Endodermal cell (in vitro differentiated cells): ENCODE measurements at regions not wholly inside any gene's neighbourhood (a gene's known extent, or its start where the extent isn't known, plus 50 kb on each side); places are given as distances from the start of the nearest gene placed in this dataset.
A peak's percentile ranks its signal among the peaks of the same experiment; 100 is the strongest.

Experiments used
- DNase-seq: peaks from one replicate; pipeline ENCODE4 v3.0.0-alpha.2; 2017
- H3K27ac ChIP-seq: 2 replicates; pipeline ENCODE4 v1.5.1; 2013; ENCODE audit warnings: mild to moderate bottlenecking, low read depth, low read length, moderate library complexity
- H3K27me3 ChIP-seq: 2 replicates; pipeline ENCODE4 v1.6.1; 2013; ENCODE audit warnings: mild to moderate bottlenecking, low read length, moderate library complexity; ENCODE audit not compliant: insufficient read depth, control insufficient read depth, poor library complexity, severe bottlenecking
- H3K36me3 ChIP-seq: 2 replicates; pipeline ENCODE4 v1.7.0; 2013; ENCODE audit warnings: mild to moderate bottlenecking, low read length, moderate library complexity; ENCODE audit not compliant: control insufficient read depth, insufficient read depth
- H3K4me1 ChIP-seq: one replicate; pipeline ENCODE4 v1.7.0; 2013; ENCODE audit warnings: low read length; ENCODE audit not compliant: control insufficient read depth, insufficient read depth
- H3K4me3 ChIP-seq: 2 replicates; pipeline ENCODE4 v1.5.1; 2013; ENCODE audit warnings: mild to moderate bottlenecking, low read length, moderate library complexity
- H3K9ac ChIP-seq: 2 replicates; pipeline ENCODE4 v1.6.1; 2013; ENCODE audit warnings: mild to moderate bottlenecking, low read length, moderate library complexity; ENCODE audit not compliant: poor library complexity, severe bottlenecking; ENCODE audit errors: extremely low read depth
- H3K9me3 ChIP-seq: 2 replicates; pipeline ENCODE4 v1.6.1; 2013; ENCODE audit warnings: mild to moderate bottlenecking, low read length, moderate library complexity; ENCODE audit not compliant: control insufficient read depth
- H3K27ac Mint-ChIP-seq: 2 replicates; pipeline ENCODE4 v1.8.0; 2020; ENCODE audit warnings: mixed read lengths
- H3K27me3 Mint-ChIP-seq: 2 replicates; pipeline ENCODE4 v1.8.0; 2021; ENCODE audit warnings: mild to moderate bottlenecking, mixed read lengths; ENCODE audit not compliant: insufficient read depth
- H3K36me3 Mint-ChIP-seq: 2 replicates; pipeline ENCODE4 v1.8.0; 2020; ENCODE audit warnings: low read depth, mixed read lengths
- H3K4me1 Mint-ChIP-seq: 2 replicates; pipeline ENCODE4 v1.8.0; 2020; ENCODE audit warnings: mixed read lengths
- H3K4me3 Mint-ChIP-seq: 2 replicates; pipeline ENCODE4 v1.8.0; 2020; ENCODE audit warnings: mild to moderate bottlenecking, moderate library complexity, mixed read lengths
- H3K9me3 Mint-ChIP-seq: 2 replicates; pipeline ENCODE4 v1.8.0; 2020; ENCODE audit warnings: mild to moderate bottlenecking, mixed read lengths
- WGBS, 2 experiments: methylation state at CpG; one replicate each; pipeline versions ENCODE4 v1.1.5 to v1.1.7; 2013; ENCODE audit warnings: missing lambda C conversion rate in 2 of 2, mixed read lengths in 1 of 2; ENCODE audit not compliant: insufficient coverage in 1 of 2, insufficient read length in 1 of 2; 5-methylcytosine and 5-hydroxymethylcytosine counted together
- TF ChIP-seq, protein P1 (sequence below): fragments of 200-600 bp; sonication (generic); conservative IDR thresholded peaks from 2 replicates; pipeline ENCODE4 v1.5.0; 2021; ENCODE audit warnings: antibody characterized with exemption, mild to moderate bottlenecking

DNA sequence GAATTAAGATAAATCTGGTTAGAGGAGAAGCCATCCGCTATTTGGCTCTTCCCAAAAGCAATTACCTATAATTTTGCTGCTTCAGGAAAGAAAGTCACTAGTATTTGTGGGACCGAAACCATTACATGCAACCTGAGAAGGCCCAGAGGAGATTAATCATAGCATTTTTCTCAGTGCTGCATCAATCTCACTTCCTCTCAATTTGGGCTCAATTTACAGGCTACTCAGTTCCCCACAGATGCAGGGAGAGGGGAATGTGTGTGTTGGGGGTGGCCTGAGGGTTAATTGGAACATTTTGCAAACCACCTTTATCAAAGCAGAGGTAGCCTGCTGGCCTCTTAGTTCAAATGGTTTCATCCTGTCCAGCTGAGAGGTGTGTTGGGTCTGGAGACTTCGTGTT is 394.7 kb upstream of the ASIC2 start:
- Histone ChIP-seq H3K36me3 (no peaks in the 10 kb centered on the region), H3K9ac (no peak overlapping the region), H3K4me1 (no peaks in the 10 kb centered on the region), H3K27me3 (no peaks in the 10 kb centered on the region), H3K9me3 (no peaks in the 10 kb centered on the region), H3K4me3 (no peak overlapping the region), H3K27ac (no peak overlapping the region)
- Mint-ChIP-seq H3K27ac (no peak overlapping the region), H3K9me3 (peaks cover 4% of the 10 kb centered on the region), H3K36me3 (no peaks in the 10 kb centered on the region), H3K4me1 (no peaks in the 10 kb centered on the region), H3K27me3 (peaks cover 2% of the 10 kb centered on the region), H3K4me3 (no peak overlapping the region)
- WGBS, 2 experiments, result 86 to 94% methylated on average over 2 to 3 of the region's 3 CpGs
- DNase-seq, result no peak
- TF ChIP-seq, protein P1, sequence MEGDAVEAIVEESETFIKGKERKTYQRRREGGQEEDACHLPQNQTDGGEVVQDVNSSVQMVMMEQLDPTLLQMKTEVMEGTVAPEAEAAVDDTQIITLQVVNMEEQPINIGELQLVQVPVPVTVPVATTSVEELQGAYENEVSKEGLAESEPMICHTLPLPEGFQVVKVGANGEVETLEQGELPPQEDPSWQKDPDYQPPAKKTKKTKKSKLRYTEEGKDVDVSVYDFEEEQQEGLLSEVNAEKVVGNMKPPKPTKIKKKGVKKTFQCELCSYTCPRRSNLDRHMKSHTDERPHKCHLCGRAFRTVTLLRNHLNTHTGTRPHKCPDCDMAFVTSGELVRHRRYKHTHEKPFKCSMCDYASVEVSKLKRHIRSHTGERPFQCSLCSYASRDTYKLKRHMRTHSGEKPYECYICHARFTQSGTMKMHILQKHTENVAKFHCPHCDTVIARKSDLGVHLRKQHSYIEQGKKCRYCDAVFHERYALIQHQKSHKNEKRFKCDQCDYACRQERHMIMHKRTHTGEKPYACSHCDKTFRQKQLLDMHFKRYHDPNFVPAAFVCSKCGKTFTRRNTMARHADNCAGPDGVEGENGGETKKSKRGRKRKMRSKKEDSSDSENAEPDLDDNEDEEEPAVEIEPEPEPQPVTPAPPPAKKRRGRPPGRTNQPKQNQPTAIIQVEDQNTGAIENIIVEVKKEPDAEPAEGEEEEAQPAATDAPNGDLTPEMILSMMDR, result no peak

DNA sequence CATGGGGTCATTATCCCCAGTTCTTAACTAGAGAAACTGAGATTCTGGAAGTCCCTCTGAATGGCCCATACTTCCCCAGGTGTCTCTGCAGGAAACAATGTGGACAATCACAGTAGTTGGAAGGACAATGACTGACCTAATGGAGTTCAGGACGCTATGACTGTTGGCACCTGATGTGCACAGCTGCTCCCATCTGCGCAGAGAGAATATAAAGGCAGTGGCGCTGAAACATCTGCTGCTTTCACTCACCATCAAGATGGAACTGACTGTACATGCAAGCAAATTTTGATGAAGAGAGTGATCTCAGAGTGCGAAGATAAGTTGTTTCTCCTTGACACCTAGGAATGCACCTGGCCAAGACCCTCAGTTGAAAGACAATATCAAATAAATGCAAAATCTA is 395.7 kb upstream of the ASIC2 start:
- TF ChIP-seq, protein P1, result no peak
- Mint-ChIP-seq H3K4me3 (no peak overlapping the region), H3K27me3 (peaks cover 2% of the 10 kb centered on the region), H3K4me1 (no peaks in the 10 kb centered on the region), H3K36me3 (no peaks in the 10 kb centered on the region), H3K9me3 (peaks cover 4% of the 10 kb centered on the region), H3K27ac (no peak overlapping the region)
- H3K36me3 ChIP-seq, result no peaks in the 10 kb centered on the region
- WGBS, 2 experiments, result 94 to 96% methylated on average over 4 of the region's 4 CpGs
- H3K4me3 ChIP-seq, result no peak overlapping the region
- no peak for DNase-seq
- no peaks in the 10 kb centered on the region for H3K27me3 ChIP-seq
- H3K4me1 ChIP-seq, result no peaks in the 10 kb centered on the region
- H3K9me3 ChIP-seq, result no peaks in the 10 kb centered on the region
- H3K27ac ChIP-seq, result no peak overlapping the region
- no peak overlapping the region for H3K9ac ChIP-seq

DNA sequence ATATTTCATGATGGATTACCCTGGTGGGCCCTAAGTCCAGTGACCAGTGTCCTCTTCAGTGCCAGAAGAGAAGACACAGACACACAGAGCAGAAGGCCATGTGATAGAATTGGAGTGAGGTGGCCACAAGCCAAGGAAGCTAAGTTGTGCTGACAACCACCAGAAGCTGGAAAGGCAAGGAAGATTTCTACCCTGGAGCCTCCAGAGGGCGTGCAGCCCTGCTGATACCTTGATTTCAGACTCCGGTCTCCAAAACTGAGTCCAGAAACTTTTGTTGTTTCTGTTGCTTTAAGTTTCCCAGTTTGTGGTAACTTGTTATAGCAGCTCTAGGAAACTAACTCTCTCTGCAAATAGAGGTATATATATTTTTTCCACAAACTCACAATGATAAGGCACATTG is 396.6 kb upstream of the ASIC2 start:
- peak; percentile 35 for DNase-seq
- Mint-ChIP-seq H3K27me3 (peaks cover 4% of the 10 kb centered on the region), H3K4me3 (no peak overlapping the region), H3K36me3 (no peaks in the 10 kb centered on the region), H3K4me1 (no peaks in the 10 kb centered on the region), H3K27ac (no peak overlapping the region), H3K9me3 (peaks cover 4% of the 10 kb centered on the region)
- Histone ChIP-seq H3K27ac (no peak overlapping the region), H3K27me3 (no peaks in the 10 kb centered on the region), H3K9me3 (no peaks in the 10 kb centered on the region), H3K9ac (no peak overlapping the region), H3K36me3 (no peaks in the 10 kb centered on the region), H3K4me1 (no peaks in the 10 kb centered on the region), H3K4me3 (no peak overlapping the region)
- WGBS, 2 experiments, result 93% methylated on average over 2 of the region's 2 CpGs; no CpG with 5 or more reads in 1 of the 2 experiments
- TF ChIP-seq, protein P1, result peak; percentile 28
